LNCAP (cell line): ENCODE measurements at regions not wholly inside any gene's neighbourhood (a gene's known extent, or its start where the extent isn't known, plus 50 kb on each side); places are given as distances from the start of the nearest gene placed in this dataset.

ENCODE experiments used
- CTCF ChIP-seq: fragments of 450-650 bp; IDR thresholded peaks from 2 replicates; pipeline ENCODE4 v1.5.1; 2017; ENCODE audit warnings: mild to moderate bottlenecking

GRCh38 chr21:14685568-14685967 is 139.5 kb upstream of the SAMSN1 start:
- TF ChIP-seq CTCF: no peak

- TF ChIP-seq CTCF: no peak
Observed at GRCh38 chr21:14684071-14684470, 138.0 kb upstream of the SAMSN1 start.

GRCh38 chr21:14683063-14683462 is 136.9 kb upstream of the SAMSN1 start:
- TF ChIP-seq CTCF: no peak

GRCh38 chr21:14678973-14679574 is 133.0 kb upstream of the SAMSN1 start:
- no peak for TF ChIP-seq CTCF

GRCh38 chr21:14677639-14678179 is 131.6 kb upstream of the SAMSN1 start:
- no peak for TF ChIP-seq CTCF

GRCh38 chr21:14677013-14677412 is 130.9 kb upstream of the SAMSN1 start:
- TF ChIP-seq CTCF: no peak

- no peak for TF ChIP-seq CTCF
Observed at GRCh38 chr21:14675774-14676530, 129.8 kb upstream of the SAMSN1 start.
